Fibroblast of skin of right biceps (primary cell): ENCODE measurements at regions not wholly inside any gene's neighbourhood (a gene's known extent, or its start where the extent isn't known, plus 50 kb on each side); places are given as distances from the start of the nearest gene placed in this dataset.
"Not testable (repeated sequence)": the region's sequence is repeated elsewhere in the genome, so short reads cannot be mapped to it uniquely, and the experiment has no call there.

Experiments
- DNase-seq: peaks from one replicate; pipeline ENCODE4 v3.0.0-alpha.2; 2013

DNA sequence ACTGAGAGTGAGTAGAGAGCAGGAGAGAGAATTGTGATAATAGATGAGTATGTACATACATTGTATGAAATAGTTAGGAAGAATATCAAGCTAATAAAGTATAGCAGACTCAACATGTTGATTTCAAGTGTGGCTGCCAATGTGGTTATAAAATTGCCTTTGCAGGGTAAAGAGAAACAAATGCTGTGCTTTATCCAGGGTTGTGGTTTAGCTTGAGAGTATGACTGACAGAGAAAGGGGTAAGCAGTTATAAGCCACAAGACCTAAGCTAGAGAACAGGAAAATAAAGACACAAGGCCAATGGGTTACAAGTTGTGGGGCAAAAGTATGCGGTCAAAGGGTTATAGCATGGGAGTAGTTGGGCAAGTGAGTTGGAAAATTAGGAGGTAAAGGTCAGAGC lies 1217.5 kb downstream of the DIAPH3 start:
- no peak for DNase-seq

DNA sequence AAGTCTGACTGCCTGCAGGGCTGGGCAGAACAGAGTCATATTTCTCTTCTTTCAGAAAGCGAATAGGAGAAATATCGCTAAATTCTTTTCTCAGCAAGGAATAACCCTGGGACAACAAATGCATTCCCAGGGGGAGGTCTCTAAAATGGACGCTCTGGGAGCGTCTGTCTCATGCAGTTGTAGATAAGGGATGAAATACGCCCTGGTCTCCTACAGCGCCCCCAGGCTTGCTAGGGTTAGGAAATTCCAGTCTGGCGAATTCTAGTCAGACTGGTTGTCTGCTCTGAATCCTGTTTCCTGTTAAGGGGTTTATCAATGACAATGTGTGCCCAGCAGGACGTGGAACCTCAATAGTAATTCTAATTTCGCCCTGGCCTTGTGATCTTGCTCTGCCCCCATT lies 1214.1 kb downstream of the DIAPH3 start:
- no peak for DNase-seq

DNA sequence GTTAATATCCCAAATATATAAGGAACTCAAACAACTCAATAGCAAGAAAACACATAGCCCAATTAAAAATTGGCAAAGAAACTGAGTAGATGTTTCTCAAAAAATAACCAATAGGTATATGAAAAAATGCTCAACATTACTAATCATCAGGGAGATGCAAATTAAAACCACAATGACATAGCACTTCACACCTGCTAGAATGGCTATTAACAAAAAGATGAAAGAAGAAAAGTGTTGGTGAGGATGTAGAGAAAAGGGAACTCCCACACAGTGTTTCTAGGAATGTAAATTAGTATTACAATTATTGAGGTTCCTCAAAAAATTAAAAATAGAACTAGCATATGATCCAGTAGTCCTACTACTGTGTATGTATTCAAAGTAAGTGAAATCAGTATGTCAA lies 1212.8 kb downstream of the DIAPH3 start:
- no peak for DNase-seq

DNA sequence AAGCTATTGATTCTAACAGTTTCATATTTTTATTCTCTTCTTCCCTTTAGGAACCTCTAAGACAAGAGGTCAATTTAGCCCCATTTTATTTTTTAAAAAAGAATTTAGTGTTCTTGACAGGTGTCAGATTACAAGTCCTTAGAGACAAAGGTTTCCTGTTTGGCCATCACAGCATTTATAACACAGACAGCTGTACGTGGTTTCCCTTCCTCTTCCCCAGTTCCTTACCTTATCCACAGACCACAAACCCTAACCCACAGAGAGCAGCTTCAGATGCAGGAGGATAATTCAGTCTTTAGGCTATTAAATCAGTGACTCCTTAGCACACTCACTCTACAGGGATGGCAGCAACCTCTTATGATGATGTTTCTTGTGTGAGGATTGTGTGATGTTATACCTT lies 1210.1 kb downstream of the DIAPH3 start:
- DNase-seq, result peak; percentile 1

DNA sequence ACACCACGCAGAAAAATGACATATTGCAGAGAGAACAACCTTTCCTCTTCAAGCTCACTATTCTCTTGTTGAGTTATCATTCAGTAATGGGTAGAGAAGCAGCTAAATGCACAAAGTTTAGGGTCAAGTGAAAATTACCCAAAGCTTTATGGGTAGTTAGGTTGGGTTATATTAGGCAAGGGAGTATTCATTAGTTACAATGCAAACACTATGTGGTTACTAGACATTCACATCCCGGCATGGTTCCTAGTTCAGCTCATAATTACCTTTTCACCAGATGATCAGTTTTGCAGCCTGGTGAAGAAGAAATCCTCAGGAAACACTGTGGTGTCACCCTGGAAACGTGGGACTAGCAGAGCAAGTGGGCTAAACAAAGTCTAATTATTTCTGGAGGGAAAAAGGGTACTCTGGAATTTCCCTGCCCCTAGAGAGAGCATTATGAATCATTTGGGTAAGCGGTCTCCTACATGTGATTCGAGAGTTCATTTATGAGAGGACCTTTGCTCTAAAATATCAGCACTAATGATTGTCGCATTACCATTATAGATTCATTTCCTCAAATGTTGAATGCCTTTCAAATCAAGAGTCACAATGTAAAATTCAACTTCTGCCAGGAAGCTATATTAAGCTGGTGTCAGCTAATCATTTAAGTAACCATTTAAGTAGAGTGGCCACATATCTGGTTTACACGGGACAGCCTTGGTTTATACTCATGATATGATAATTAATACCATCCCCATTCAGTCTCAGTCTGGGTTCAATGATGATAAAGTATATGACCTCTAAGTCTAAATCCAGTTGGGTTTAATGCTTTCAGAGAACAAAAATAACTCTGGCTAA lies 1208.0 kb downstream of the DIAPH3 start:
- no peak for DNase-seq

DNA sequence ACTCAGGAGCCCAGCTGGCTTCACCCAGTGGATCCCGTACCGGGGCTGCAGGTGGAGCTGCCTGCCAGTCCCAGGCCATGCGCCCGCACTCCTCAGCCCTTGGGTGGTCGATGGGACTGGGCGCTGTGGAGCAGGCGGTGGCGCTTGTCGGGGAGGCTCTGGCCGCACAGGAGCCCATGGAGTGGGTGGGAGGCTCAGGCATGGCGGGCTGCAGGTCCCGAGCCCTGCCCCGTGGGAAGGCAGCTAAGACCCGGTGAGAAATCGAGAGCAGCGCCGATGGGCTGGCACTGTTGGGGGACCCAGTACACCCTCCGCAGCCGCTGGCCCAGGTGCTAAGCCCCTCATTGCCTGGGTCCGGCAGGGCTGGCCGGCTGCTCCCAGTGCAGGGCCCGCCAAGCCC lies 1205.6 kb downstream of the DIAPH3 start:
- not testable (repeated sequence) for DNase-seq

DNA sequence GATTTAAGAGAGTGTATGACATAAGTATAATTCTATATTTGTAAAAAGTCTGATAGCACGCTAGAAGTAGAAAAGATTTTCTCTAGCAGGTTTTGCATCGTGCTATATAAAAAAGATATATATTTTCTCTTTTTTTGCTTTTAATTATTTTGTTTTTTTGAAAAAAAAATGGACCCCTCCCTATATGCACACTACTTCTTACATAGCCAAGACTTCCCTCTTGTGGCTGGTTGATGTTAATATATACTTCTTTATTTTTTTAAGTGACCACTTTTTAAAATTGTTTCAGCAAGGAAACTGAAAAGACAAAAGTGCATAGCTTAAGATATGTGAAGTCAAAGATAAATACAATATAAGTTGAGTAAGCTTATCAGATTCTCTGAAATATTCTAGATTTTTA lies 1202.8 kb downstream of the DIAPH3 start:
- DNase-seq, result peak; percentile 3

DNA sequence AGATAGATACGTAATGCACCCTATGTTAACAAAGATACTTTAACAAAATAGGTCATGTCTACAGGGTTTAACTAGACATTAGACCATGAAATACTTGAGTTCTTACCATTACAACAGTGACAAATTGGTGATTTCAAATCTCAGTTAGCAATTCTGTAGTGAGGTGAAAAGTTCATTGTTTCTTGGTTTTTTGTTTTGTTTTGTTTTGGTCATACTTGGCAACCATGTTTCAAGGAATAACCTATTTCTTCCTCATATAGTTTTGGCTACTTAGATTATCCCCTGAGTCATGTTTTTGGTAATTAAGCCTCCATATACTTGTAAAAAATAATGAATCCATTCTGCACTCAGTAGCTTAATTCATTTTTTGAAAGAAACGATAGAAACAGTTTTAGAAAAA lies 1200.4 kb downstream of the DIAPH3 start:
- DNase-seq, result peak; percentile 2

DNA sequence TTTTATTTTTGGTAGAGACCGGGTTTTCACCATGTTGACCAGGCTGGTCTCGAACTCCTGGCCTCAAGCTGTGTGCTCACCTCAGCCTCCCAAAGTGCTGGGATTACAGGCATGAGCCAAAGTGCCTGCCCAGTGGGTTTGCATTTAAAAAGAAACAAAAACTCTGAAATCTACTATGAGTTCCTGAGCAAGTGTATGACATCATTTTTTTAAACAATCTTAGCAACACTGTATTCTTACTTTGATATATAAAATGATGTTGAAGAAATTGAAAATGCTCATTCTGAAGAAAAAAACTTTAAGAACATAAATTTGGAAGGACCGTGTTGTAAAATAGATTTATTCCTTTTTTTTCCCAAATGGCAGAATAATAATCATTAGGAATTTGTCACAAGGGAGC lies 1199.7 kb downstream of the DIAPH3 start:
- DNase-seq, result no peak

DNA sequence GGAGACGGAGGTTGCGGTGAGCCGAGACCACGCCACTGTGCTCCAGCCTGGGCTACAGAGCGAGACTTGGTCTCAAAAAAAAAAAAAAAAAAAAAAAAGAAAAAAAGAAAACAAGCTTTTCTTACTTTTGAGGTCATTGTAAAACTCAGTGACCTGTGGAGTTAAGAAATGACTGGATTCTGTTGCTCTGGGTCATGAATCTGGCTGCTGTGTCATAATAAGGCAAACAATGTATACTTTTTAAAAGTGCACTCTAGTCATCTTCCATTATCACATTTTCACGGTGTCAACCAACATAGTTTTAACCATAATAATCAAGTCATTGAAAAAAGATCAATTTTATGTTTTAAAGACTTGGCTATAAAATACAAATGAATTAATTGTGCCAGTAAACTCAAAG lies 1186.6 kb downstream of the DIAPH3 start:
- DNase-seq, result no peak

DNA sequence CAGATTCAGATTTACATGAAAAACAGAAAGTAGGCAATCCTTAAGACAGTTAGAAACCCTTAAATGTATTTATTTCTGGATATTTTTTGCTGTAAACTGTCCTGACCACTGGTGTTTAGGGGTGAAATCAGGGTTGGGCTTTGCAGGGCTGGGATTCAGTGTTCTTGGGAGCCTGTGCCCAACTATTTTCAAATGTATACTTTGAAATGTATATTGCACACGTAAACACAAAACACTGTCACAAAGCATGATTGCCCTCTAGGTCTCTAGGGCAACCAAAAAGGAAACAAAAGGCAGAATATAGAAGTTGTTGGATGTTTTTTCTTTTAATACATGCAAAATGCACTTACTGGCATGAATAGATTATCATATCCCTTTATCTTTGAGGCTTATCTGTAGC lies 1185.4 kb downstream of the DIAPH3 start:
- no peak for DNase-seq

DNA sequence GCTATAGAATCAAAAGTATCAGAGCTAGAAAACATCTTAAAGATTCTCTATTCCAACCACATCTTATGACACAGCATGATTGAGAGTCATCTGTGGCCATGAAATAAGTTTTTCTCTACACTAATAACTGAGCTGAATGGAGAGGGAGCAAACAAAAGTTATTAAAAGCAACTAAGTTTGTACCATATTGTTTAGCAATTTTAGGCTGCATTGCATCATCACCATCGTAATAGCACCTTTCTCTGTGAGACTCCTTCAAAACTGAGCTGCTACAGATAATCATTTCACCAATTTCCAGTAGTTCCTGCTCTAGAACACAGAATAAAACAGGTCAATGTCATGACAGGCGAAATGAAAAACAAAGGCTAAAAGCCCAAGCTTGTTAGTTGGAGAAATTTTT lies 1183.9 kb downstream of the DIAPH3 start:
- no peak for DNase-seq

DNA sequence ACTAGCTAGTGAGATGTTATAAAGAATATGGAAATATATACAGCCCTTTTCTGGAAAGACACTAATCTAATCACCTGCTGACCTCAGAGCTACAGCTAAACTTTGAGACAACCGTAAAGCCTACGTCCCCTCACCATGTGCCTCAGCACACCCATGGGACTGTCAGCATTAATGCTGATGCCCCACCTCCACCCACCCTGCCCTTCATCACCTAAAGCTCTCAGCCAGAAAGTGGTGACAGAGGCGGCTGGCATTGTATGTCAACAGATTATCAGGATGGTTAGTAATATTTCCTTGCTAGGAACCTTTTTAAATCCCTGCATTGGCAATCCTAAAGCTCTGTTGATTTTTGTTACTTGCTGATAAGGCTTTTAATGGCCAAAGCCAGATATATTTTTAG lies 1177.9 kb downstream of the DIAPH3 start:
- DNase-seq, result no peak

DNA sequence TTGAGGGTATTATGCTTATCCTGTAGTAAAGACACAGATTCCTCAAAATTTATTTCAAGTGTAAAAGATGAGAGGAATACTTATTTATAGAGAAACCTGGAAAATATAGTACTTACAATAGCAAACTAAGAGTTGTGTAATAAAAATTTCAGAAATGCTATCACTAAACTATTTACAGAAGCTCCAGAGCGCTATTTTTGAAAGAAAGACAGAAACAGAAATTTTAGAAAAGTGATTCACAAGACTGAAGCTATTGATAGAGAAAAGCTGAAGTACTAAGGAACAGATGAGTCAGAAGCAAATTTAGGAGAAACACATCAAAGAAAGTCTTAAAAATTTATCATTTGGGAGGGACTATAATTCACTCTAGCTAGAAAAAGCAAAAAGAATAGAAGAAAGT lies 1174.2 kb downstream of the DIAPH3 start:
- no peak for DNase-seq

DNA sequence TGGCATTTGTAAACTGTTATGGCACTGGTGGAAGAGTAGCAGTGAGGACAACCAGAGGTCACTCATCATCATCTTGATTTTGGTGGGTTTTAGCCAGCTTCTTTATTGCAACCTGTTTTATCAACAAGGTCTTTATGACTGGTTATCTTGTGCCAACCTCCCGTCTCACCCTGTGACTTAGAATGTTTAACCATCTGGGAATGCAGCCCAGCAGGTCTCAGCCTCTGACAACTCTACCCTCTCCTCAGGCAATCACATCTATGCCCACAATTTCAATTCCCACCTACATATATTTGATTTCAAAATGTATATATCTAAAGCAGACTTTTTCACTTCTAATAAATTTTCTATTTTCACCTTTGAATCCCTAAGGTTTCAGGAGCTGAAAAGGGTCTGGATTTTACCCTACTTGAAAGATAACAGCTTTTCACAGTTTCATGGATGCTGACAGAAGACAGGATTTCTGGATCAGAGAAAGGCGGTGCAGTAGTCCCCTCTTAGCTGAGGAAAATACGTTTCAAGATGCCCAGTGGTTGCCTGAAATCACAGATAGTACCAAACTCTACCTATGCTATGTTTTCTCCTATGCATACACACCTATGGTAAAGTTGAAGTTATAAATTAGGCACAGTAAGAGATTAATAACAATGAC lies 1171.8 kb downstream of the DIAPH3 start:
- no peak for DNase-seq

DNA sequence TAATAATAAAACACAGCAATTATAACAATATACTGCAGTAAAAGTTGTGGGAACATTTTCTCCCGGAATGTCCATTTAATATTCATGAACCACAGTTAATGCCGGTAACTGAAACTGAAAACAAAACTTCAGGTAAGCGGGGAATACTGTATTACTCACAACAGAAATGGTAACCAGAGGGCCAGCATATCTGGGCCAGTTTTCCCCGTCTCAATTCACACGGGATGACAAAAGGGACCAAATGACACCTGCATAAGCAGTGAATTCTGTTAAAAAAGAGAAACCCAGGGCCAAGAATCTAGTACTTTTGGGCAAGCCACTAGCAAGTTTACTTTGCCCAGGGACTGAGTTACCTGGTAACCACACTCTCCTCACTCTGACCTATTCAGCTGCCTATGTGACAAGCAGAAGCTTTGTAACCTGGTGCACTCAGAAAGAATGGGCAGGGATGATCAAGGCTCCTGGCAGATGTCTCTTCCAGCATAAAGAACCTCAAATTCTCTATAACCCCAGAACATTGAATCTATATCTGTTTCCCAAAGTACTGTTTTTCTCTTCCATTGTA lies 1171.2 kb downstream of the DIAPH3 start:
- DNase-seq, result no peak

DNA sequence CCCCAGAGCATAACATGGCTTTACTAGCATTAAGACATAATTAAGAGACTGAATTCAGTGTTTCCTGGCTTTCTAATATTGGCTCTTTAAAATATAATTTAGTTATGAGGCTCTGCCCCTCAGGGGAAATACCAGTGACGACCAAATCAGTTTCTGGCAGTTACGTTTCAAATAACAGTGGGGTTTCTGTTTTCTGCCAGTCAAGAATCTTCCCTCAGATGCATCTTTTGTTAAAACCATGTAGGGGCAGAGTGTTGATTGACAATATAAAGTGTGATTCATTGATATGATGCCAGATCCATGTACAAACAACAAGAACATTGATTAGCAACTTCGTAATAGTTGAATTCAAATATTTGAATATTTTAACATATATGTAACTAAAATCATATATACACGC lies 1169.7 kb downstream of the DIAPH3 start:
- no peak for DNase-seq

DNA sequence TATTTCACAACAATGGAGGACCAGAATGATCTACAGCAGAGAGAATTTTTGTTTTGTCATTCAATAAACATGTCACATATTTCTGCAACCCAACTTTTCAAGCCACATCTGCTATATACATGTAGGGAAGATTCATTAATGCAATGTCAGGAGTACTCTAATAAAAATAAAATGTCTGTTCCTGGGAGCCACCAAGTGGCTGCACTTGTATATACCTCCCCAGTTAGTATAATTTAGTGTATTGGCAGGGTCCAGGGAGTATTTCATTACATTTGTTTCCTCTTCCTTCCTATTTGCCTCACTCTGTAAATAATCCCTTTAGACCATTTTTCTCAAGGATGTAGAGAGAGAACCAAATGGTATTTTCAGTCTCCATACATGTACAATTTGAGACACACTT lies 1169.0 kb downstream of the DIAPH3 start:
- DNase-seq, result no peak

DNA sequence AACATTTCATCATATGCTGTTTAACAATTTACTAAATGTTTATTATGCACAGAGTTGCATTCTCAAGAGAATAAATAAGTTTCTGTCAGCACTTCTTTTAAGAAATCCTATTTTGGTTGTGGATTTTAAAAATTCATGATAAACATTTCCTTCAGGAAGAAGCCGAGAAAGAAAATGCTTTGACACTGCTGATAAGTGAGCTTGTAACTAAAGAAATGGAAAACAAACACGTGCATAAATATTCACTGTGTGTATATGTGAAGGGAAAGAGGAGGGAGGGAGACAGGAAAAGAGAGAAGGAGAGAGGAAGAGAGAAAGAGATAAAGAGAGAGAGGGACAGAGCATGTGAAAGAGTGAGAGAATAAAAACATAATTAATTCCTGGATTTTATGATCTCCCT lies 1165.0 kb downstream of the DIAPH3 start:
- DNase-seq, result no peak

DNA sequence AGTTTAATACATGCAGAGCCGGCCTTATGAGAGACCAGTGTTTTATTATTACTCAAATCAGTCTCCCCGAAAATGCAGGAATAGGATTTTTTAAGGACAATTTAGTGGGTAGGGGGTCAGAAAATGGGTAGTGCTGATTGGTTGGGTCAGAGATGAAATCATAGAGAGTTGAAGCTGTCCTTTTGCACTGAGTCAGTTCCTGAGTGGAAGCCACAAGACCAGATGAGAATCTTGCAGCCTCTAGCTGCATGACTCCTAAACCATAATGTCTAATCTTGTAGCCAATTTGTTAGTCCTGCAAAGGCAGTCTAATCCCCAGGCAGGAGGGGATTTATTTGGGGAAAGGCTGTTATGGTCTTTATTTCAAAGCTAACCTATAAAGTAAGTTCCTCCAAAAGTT lies 1163.9 kb downstream of the DIAPH3 start:
- DNase-seq, result peak; percentile 21

DNA sequence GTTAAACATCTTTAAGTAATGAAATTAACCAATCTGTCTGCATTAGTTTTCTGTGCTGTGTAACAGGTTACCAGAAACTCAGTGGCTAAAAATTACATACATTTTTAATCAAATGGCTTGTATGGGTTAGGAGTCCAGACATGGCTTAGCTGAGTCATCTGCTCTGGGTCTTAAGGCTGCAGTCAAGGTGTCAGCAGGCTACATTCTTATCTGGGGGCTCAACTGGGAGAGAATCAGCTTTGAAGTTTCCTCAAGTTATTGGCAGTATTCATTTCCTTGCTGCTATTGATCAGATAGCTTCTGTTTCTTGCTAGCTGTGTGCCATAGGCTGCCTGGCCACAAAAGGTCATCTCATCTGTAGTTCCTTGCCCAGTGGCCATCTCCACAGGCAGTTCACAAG lies 1163.0 kb downstream of the DIAPH3 start:
- no peak for DNase-seq

DNA sequence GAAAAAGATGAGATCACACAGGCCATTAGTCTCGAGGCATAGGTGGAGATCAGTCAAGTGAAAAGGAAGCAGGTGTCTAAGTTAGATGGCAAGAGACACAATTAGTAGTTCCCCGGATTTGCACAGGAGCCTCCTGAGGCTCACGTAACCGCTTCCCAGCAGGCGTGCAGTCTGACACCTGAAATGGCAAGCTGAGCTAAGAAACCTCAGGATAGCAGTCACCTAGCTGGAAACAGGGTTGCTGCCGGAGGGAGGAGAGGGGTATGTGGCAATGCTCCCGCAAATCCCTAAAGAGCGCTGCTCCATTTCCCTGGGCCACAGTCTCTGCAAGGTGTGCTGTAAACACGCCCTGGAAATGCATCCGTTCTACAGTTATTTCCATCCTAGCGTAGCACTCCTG lies 1151.0 kb downstream of the DIAPH3 start:
- no peak for DNase-seq

DNA sequence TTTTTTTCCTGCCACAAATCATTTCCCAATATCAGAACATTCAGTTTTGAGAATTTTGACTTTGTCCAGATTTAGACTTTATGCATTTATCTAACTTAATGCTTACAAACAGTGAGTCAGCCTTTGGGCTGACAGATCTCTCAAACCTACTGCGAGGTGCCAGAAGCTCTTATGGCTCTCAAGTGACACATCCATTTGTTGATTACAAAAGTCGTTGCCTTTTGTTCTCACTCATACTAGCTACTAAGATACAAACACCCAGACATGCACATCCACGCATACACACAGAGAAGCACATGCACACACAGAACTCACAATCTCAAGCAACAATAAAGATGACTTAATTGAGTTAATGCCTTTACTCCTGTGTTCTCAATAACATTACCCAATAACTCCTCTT lies 1147.5 kb downstream of the DIAPH3 start:
- no peak for DNase-seq

DNA sequence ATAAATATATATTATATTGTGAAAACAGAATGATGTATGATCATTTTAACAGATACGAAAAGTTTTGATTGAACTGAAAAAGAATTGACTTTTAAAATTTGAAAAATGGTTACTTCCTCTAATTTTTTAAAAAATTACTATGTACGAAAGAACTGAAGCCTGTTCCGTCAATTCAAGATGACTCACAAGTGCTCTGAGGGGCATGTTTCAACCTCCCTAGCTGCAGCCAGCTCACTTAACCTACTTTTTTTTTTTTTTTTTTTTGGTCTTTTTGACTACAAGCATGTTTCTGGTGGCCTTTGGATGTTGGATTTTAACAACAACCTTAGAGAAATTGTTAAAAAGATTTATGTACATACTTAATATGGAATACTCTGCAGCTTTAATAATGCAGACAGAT lies 1139.3 kb downstream of the DIAPH3 start:
- DNase-seq, result no peak

DNA sequence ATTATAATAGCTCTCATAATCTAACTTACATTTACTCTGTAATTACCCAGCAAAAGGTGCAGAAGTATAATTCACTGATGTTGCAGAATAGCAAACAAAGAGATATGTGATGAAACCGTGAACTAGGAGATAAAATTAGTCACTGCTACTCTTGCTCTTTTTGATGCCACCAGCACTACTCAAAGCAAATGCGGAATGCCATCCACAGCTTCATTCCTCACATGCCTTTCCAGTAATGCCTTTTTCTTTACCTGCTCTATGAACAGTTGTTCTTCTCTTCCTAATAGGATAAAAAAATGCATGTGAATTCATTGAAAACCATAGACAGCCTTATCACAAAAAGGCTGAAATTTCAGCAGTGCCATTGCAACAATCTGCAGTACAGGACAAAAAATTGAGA lies 1129.5 kb downstream of the DIAPH3 start:
- DNase-seq, result no peak
